ENCODE measurements at regions not wholly inside any gene's neighbourhood (a gene's known extent, or its start where the extent isn't known, plus 50 kb on each side); places are given as distances from the start of the nearest gene placed in this dataset.

DNA sequence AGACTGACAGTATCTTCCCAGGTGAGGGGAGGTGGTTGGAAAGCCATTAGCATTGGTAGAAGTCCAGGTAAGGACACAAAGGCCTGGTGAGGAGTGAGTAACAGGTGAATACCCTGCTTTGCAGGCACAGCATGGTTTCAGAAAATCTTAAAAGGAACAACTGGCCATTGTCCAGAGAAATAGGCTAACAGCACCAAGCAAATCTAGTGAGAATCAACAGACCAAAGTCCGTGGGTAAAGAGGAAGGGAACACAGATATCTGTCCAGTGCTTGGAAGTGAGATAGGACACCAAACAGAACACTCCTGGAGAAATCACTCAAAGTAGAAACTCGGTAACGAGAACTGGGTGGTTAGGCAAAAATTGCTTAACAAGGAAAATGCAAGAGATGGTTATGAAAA, 88.8 kb upstream of the RPRM start:
- Histone ChIP-seq H3K4me1 (ENCODE audit: insufficient read depth, low read length) (peaks cover 15% of the 10 kb centered on the region), H3K4me3 (replicated peaks in 1 of 3; ENCODE audit: insufficient read depth in 1 of 3, low read depth in 2 of 3, low read length in 3 of 3) (no peak overlapping the region), H2AFZ (ENCODE audit: low read length) (no peak overlapping the region), H3K27ac (ENCODE audit: extremely low read length, insufficient read depth, low read length) (no peak overlapping the region), H3K79me2 (ENCODE audit: insufficient read depth, low read length) (no peaks in the 10 kb centered on the region), H3K36me3 (replicated peaks in 1 of 2; ENCODE audit: control insufficient read depth in 1 of 2, insufficient read depth in 2 of 2, low read length in 2 of 2) (no peaks in the 10 kb centered on the region), H3K4me2 (ENCODE audit: low read depth, low read length) (peak overlapping the region; percentile 37; the same call in 1 of the 2 replicates), H3K9me3 (ENCODE audit: low read length) (no peaks in the 10 kb centered on the region), H4K20me1 (ENCODE audit: insufficient read depth, low read length) (no peaks in the 10 kb centered on the region), H3K27me3 (ENCODE audit: control insufficient read depth in 1 of 2, insufficient read depth in 2 of 2, low read length in 2 of 2) (no peaks in the 10 kb centered on the region), H3K9ac (ENCODE audit: insufficient read depth, low read depth, low read length) (no peak overlapping the region)
- intact Hi-C loops (cut with micrococcal nuclease; ENCODE audit: unreplicated experiment): no loop called here
- in situ Hi-C loops (cut with HindIII; ENCODE audit: extremely low pct_ligation_motif_present, low pct_unique_long_range_greater_than_20kb): no loop called here
- no TSS peak for BruUV-seq (replicated peaks)
- ChIA-PET POLR2A (no interaction called here), CTCF (ENCODE audit: low intra/inter-chr PET ratio, low total read pairs) (no interaction called here)
- 0% methylated on average over 3 of the region's 3 CpGs for WGBS (ENCODE audit: low lambda C conversion rate)
- FAIRE-seq (no peak), ATAC-seq (peak; percentile 96), DNase-seq (ENCODE audit: low spot score) (peak; percentile 53)
- TF ChIP-seq HOXD1 (CRISPR knock-in tag; IDR thresholded peaks at IDR 0.05) (no peak), ZNF713 (CRISPR knock-in tag; IDR thresholded peaks at IDR 0.05) (no peak), ZNF720 (CRISPR knock-in tag; IDR thresholded peaks at IDR 0.05) (no peak), ATAD3A (CRISPR knock-in tag; IDR thresholded peaks at IDR 0.05) (no peak), GATAD2A (CRISPR knock-in tag; IDR thresholded peaks at IDR 0.05) (peak; percentile 55), MEF2D (CRISPR knock-in tag; IDR thresholded peaks at IDR 0.05) (no peak), ZEB1 (IDR thresholded peaks at IDR 0.05; ENCODE audit: insufficient replicate concordance, low read depth) (peak; percentile 48), HNF4G (IDR thresholded peaks at IDR 0.05; ENCODE audit: borderline replicate concordance, low read depth, low read length) (0 out of 2 replicates have a peak, but pooled peaks have one; percentile 18), HNF4G (CRISPR knock-in tag; IDR thresholded peaks at IDR 0.05; ENCODE audit: borderline replicate concordance, low read depth) (no peak), HMG20A (CRISPR knock-in tag; IDR thresholded peaks at IDR 0.05; ENCODE audit: borderline replicate concordance) (peak; percentile 51; the same call in 1 of the 2 replicates), PHF21A (CRISPR knock-in tag; IDR thresholded peaks at IDR 0.05) (0 out of 2 replicates have a peak, but pooled peaks have one; percentile 48), ZNF484 (CRISPR knock-in tag; IDR thresholded peaks at IDR 0.05; ENCODE audit: borderline replicate concordance, low read depth) (no peak), ATF1 (CRISPR knock-in tag; IDR thresholded peaks at IDR 0.05) (no peak), DPF2 (CRISPR knock-in tag; IDR thresholded peaks at IDR 0.05; ENCODE audit: borderline replicate concordance, low read depth) (no peak), ZNF7 (CRISPR knock-in tag; IDR thresholded peaks at IDR 0.05) (peak; percentile 81; the same call in 1 of the 2 replicates), SPEN (CRISPR knock-in tag; IDR thresholded peaks at IDR 0.05; ENCODE audit: low read depth) (peak; percentile 45; the same call in 1 of the 2 replicates), PHF20 (CRISPR knock-in tag; IDR thresholded peaks at IDR 0.05) (no peak), SOX5 (CRISPR knock-in tag; IDR thresholded peaks at IDR 0.05; ENCODE audit: borderline replicate concordance) (peak; percentile 53; the same call in 1 of the 2 replicates), HNF4A (CRISPR knock-in tag; IDR thresholded peaks at IDR 0.05) (peak; percentile 77), ZFY (CRISPR knock-in tag; IDR thresholded peaks at IDR 0.05) (no peak)
- TF ChIP-seq, protein P1, sequence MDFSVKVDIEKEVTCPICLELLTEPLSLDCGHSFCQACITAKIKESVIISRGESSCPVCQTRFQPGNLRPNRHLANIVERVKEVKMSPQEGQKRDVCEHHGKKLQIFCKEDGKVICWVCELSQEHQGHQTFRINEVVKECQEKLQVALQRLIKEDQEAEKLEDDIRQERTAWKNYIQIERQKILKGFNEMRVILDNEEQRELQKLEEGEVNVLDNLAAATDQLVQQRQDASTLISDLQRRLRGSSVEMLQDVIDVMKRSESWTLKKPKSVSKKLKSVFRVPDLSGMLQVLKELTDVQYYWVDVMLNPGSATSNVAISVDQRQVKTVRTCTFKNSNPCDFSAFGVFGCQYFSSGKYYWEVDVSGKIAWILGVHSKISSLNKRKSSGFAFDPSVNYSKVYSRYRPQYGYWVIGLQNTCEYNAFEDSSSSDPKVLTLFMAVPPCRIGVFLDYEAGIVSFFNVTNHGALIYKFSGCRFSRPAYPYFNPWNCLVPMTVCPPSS (IDR thresholded peaks at IDR 0.05): no peak
- TF ChIP-seq, protein P2, sequence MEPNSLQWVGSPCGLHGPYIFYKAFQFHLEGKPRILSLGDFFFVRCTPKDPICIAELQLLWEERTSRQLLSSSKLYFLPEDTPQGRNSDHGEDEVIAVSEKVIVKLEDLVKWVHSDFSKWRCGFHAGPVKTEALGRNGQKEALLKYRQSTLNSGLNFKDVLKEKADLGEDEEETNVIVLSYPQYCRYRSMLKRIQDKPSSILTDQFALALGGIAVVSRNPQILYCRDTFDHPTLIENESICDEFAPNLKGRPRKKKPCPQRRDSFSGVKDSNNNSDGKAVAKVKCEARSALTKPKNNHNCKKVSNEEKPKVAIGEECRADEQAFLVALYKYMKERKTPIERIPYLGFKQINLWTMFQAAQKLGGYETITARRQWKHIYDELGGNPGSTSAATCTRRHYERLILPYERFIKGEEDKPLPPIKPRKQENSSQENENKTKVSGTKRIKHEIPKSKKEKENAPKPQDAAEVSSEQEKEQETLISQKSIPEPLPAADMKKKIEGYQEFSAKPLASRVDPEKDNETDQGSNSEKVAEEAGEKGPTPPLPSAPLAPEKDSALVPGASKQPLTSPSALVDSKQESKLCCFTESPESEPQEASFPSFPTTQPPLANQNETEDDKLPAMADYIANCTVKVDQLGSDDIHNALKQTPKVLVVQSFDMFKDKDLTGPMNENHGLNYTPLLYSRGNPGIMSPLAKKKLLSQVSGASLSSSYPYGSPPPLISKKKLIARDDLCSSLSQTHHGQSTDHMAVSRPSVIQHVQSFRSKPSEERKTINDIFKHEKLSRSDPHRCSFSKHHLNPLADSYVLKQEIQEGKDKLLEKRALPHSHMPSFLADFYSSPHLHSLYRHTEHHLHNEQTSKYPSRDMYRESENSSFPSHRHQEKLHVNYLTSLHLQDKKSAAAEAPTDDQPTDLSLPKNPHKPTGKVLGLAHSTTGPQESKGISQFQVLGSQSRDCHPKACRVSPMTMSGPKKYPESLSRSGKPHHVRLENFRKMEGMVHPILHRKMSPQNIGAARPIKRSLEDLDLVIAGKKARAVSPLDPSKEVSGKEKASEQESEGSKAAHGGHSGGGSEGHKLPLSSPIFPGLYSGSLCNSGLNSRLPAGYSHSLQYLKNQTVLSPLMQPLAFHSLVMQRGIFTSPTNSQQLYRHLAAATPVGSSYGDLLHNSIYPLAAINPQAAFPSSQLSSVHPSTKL (CRISPR knock-in tag; IDR thresholded peaks at IDR 0.05): peak; percentile 55
- TF ChIP-seq, protein P3, sequence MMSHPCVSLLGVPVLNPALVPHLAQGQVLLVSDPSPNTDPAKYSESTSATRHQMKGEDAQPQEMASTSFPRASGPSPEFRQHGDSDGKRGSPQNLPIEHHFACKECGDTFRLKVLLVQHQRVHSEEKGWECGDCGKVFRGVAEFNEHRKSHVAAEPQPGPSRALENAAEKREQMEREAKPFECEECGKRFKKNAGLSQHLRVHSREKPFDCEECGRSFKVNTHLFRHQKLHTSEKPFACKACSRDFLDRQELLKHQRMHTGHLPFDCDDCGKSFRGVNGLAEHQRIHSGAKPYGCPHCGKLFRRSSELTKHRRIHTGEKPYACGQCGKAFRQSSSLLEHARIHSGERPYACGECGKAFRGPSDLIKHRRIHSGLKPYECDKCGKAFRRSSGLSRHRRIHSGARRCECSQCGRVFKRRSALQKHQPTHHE (CRISPR knock-in tag; IDR thresholded peaks at IDR 0.05; ENCODE audit: borderline replicate concordance): no peak
